ENCODE measurements at regions not wholly inside any gene's neighbourhood (a gene's known extent, or its start where the extent isn't known, plus 50 kb on each side); places are given as distances from the start of the nearest gene placed in this dataset.

- no peak for TF ChIP-seq RCOR1 (IDR thresholded peaks at IDR 0.05; ENCODE audit: low read depth, low read length)
- no peak for TF ChIP-seq USF2 (IDR thresholded peaks at IDR 0.05)
- no peak for TF ChIP-seq POLR2A (IDR thresholded peaks at IDR 0.05; ENCODE audit: low read length)
- TF ChIP-seq CTCF (IDR thresholded peaks at IDR 0.05): no peak
These were observed 193.4 kb downstream of the RASSF9 start for GRCh38 chr12:85642808-85643207.
